Sigmoid colon (tissue), 4 donors: ENCODE measurements at regions not wholly inside any gene's neighbourhood (a gene's known extent, or its start where the extent isn't known, plus 50 kb on each side); places are given as distances from the start of the nearest gene placed in this dataset.

Source experiments
- CTCF ChIP-seq, 4 experiments: fragments of 450-650 bp in 3 of 4; fragments of 200-600 bp in 1 of 4; IDR thresholded peaks; one replicate each; pipeline ENCODE4 v1.5.1; 2016 to 2019; ENCODE audit warnings: antibody characterized with exemption in 4 of 4, mild to moderate bottlenecking in 3 of 4, moderate library complexity in 2 of 4
- EP300 ChIP-seq, 4 donors: sonication (generic); formaldehyde crosslinking; IDR thresholded peaks; one replicate each; pipeline ENCODE4 v1.6.1; 2017; ENCODE audit warnings: antibody characterized with exemption in 4 of 4

GRCh38 chr14:104519721-104520120 is 59.8 kb upstream of the C14orf180 start:
- no peak for TF ChIP-seq CTCF (IDR thresholded peaks at IDR 0.05)
- no peak for TF ChIP-seq EP300 (IDR thresholded peaks at IDR 0.05)
